DND-41 (cell line): ENCODE measurements at regions not wholly inside any gene's neighbourhood (a gene's known extent, or its start where the extent isn't known, plus 50 kb on each side); places are given as distances from the start of the nearest gene placed in this dataset.

Experiments used
- ATAC-seq: fragments of 200-7000 bp; cut with Tn5 transposase; 3 replicates; pipeline ENCODE4 v1.9.1; 2021; ENCODE audit warnings: low read depth; ENCODE audit not compliant: insufficient read depth
- DNase-seq: peaks from one replicate; pipeline ENCODE4 v3.0.0-alpha.2; 2020
- H2AFZ ChIP-seq: 2 replicates; pipeline ENCODE4 v1.6.0; 2012; ENCODE audit warnings: low read depth, low read length
- H3K27ac ChIP-seq: 2 replicates; pipeline ENCODE4 v1.5.1; 2012; ENCODE audit warnings: low read length, inconsistent platforms
- H3K27me3 ChIP-seq: fragments of 200-600 bp; sonication (generic); 2 replicates; pipeline ENCODE4 v1.6.0; 2012; ENCODE audit warnings: low read length, mild to moderate bottlenecking, inconsistent platforms; ENCODE audit not compliant: insufficient read depth, poor library complexity
- H3K36me3 ChIP-seq: 2 replicates; pipeline ENCODE4 v1.5.1; 2012; ENCODE audit warnings: low read length, inconsistent platforms; ENCODE audit not compliant: insufficient read depth
- H3K4me1 ChIP-seq: 2 replicates; pipeline ENCODE4 v1.5.1; 2012; ENCODE audit warnings: mild to moderate bottlenecking, low read length; ENCODE audit not compliant: insufficient read depth
- H3K4me2 ChIP-seq: 2 replicates; pipeline ENCODE4 v1.6.0; 2012; ENCODE audit warnings: mild to moderate bottlenecking, moderate library complexity, low read length, inconsistent platforms; ENCODE audit not compliant: insufficient read depth
- H3K4me3 ChIP-seq, 2 experiments: fragments of 200-600 bp in 1 of 2; shearing (Covaris generic) in 1 of 2; 2 replicates each; pipeline ENCODE4 v1.5.1; 2012 to 2016; ENCODE audit warnings: inconsistent platforms in 2 of 2, low read length in 2 of 2, mild to moderate bottlenecking in 2 of 2, low read depth in 1 of 2, moderate library complexity in 1 of 2
- H3K79me2 ChIP-seq: 2 replicates; pipeline ENCODE4 v1.6.0; 2012; ENCODE audit warnings: low read length, inconsistent platforms; ENCODE audit not compliant: insufficient read depth
- H3K9ac ChIP-seq: 2 replicates; pipeline ENCODE4 v1.6.0; 2012; ENCODE audit warnings: low read depth, mild to moderate bottlenecking, inconsistent platforms, low read length, moderate library complexity
- H3K9me3 ChIP-seq: 2 replicates; pipeline ENCODE4 v1.5.1; 2012; ENCODE audit warnings: low read length, moderate library complexity, mild to moderate bottlenecking, inconsistent platforms; ENCODE audit not compliant: insufficient read depth, severe bottlenecking
- H4K20me1 ChIP-seq: 2 replicates; pipeline ENCODE4 v1.6.0; 2012; ENCODE audit warnings: low read length; ENCODE audit not compliant: insufficient read depth
- CTCF ChIP-seq: IDR thresholded peaks from 2 replicates; pipeline ENCODE4 v1.5.1; 2012; ENCODE audit warnings: borderline replicate concordance, low read length, moderate library complexity, mild to moderate bottlenecking; ENCODE audit not compliant: poor library complexity, severe bottlenecking; ENCODE audit errors: extremely low read depth
- EZH2 ChIP-seq: IDR thresholded peaks from 3 replicates; pipeline ENCODE4 v1.6.1; 2012; ENCODE audit warnings: borderline replicate concordance, low read depth, mild to moderate bottlenecking, moderate library complexity, low read length, inconsistent platforms; ENCODE audit not compliant: severe bottlenecking

- Histone ChIP-seq H3K4me1 (no peaks in the 10 kb centered on the region), H3K27ac (no peak overlapping the region), H3K9me3 (no peaks in the 10 kb centered on the region), H3K4me3 (no peak overlapping the region), H3K36me3 (no peaks in the 10 kb centered on the region), H3K27me3 (no peaks in the 10 kb centered on the region), H3K79me2 (no peaks in the 10 kb centered on the region), H3K4me2 (no peak overlapping the region), H4K20me1 (no peaks in the 10 kb centered on the region), H3K9ac (no peak overlapping the region), H2AFZ (no peak overlapping the region)
- no peak for TF ChIP-seq CTCF
- no peak for TF ChIP-seq EZH2
- no peak for DNase-seq
- no peak for ATAC-seq
Observed at GRCh38 chr12:19597167-19598026, 158.1 kb downstream of the AEBP2 start.

GRCh38 chr12:19605720-19606119 lies 166.4 kb downstream of the AEBP2 start:
- H3K27ac ChIP-seq, result no peak overlapping the region
- ATAC-seq (no peak), DNase-seq (no peak)
- H3K79me2 ChIP-seq, result no peaks in the 10 kb centered on the region
- H3K9me3 ChIP-seq, result no peaks in the 10 kb centered on the region
- no peak overlapping the region for H3K4me3 ChIP-seq
- H3K4me1 ChIP-seq, result no peaks in the 10 kb centered on the region
- H4K20me1 ChIP-seq, result no peaks in the 10 kb centered on the region
- H3K27me3 ChIP-seq, result no peaks in the 10 kb centered on the region
- no peak overlapping the region for H2AFZ ChIP-seq
- H3K36me3 ChIP-seq, result no peaks in the 10 kb centered on the region
- no peak overlapping the region for H3K9ac ChIP-seq
- H3K4me2 ChIP-seq, result no peak overlapping the region
- TF ChIP-seq CTCF (no peak), EZH2 (no peak)

- DNase-seq, result no peak
- H4K20me1 ChIP-seq, result no peaks in the 10 kb centered on the region
- H3K36me3 ChIP-seq, result no peaks in the 10 kb centered on the region
- no peak overlapping the region for H3K4me2 ChIP-seq
- H3K4me3 ChIP-seq, result no peak overlapping the region
- no peak overlapping the region for H2AFZ ChIP-seq
- no peaks in the 10 kb centered on the region for H3K79me2 ChIP-seq
- H3K9ac ChIP-seq, result no peak overlapping the region
- TF ChIP-seq EZH2, result no peak
- no peak for TF ChIP-seq CTCF
- H3K27me3 ChIP-seq, result no peaks in the 10 kb centered on the region
- H3K4me1 ChIP-seq, result no peaks in the 10 kb centered on the region
- H3K27ac ChIP-seq, result no peak overlapping the region
- ATAC-seq, result no peak
- H3K9me3 ChIP-seq, result no peaks in the 10 kb centered on the region
Observed at GRCh38 chr12:19608039-19608438, 168.7 kb downstream of the AEBP2 start.
